K562 (cell line): ENCODE measurements at regions not wholly inside any gene's neighbourhood (a gene's known extent, or its start where the extent isn't known, plus 50 kb on each side); places are given as distances from the start of the nearest gene placed in this dataset.

Experiments
- NFXL1 ChIP-seq: fragments of 450-650 bp; formaldehyde crosslinking; IDR thresholded peaks from 2 replicates; pipeline ENCODE4 v1.4.0; 2021; ENCODE audit warnings: mild to moderate bottlenecking
- POLR2A ChIP-seq: fragments of 450-650 bp; conservative IDR thresholded peaks from 2 replicates; pipeline ENCODE4 v1.6.1; 2016

DNA sequence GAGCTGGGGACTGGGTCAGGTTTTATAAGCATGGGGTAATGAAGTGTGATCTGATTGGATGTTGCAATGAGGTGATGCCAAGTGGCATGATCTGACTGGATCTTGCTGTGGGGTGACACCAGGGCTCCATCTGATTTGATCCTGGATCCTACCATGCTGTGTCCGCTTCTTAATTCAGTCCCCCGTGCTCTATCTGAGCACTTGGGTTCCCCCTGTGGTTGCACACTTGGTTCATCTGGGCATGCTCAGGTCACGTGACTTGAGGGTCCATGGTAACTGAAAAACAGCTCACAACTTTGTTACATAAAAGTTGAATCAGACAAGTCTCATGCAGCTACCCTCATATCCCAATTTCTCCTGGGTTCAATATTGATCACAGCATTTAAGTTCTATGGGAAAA, 448.6 kb upstream of the NRP1 start:
- TF ChIP-seq NFXL1 (CRISPR knock-in tag) = no peak
- TF ChIP-seq POLR2A = no peak
